AG10803 (cell line): ENCODE measurements at regions not wholly inside any gene's neighbourhood (a gene's known extent, or its start where the extent isn't known, plus 50 kb on each side); places are given as distances from the start of the nearest gene placed in this dataset.

Experiments used
- DNase-seq: peaks from one replicate; pipeline ENCODE4 v3.0.0; 2010; ENCODE audit warnings: low read depth
- H3K4me3 ChIP-seq: 2 replicates; pipeline ENCODE4 v1.5.1; 2011; ENCODE audit warnings: mild to moderate bottlenecking, low read length, control low read depth
- TF ChIP-seq, protein P1 (sequence below): conservative IDR thresholded peaks from 2 replicates; pipeline ENCODE4 v1.5.1; 2011; ENCODE audit warnings: mild to moderate bottlenecking, low read length, control low read depth, inconsistent platforms

DNA sequence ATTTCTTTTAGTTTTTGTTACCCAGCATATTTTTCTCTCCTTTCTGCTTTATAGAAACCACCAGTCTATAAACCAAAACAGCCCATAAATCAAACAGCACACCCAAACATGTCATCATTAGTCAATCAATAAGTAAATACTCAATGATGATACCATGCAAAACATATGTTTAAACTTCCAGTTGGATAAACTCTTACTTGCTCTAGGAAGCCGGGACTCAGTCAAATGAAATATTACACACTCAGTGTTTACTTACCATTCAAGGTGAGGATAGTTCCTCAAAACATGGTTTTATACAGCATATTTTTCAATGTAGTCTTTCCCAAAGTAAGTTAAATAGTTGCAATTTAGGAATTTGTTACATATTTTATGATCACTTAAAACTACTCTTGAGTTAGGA lies 343.6 kb upstream of the NXPH2 start:
- TF ChIP-seq, protein P1, sequence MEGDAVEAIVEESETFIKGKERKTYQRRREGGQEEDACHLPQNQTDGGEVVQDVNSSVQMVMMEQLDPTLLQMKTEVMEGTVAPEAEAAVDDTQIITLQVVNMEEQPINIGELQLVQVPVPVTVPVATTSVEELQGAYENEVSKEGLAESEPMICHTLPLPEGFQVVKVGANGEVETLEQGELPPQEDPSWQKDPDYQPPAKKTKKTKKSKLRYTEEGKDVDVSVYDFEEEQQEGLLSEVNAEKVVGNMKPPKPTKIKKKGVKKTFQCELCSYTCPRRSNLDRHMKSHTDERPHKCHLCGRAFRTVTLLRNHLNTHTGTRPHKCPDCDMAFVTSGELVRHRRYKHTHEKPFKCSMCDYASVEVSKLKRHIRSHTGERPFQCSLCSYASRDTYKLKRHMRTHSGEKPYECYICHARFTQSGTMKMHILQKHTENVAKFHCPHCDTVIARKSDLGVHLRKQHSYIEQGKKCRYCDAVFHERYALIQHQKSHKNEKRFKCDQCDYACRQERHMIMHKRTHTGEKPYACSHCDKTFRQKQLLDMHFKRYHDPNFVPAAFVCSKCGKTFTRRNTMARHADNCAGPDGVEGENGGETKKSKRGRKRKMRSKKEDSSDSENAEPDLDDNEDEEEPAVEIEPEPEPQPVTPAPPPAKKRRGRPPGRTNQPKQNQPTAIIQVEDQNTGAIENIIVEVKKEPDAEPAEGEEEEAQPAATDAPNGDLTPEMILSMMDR: no peak
- no peak for DNase-seq
- H3K4me3 ChIP-seq: no peak overlapping the region

DNA sequence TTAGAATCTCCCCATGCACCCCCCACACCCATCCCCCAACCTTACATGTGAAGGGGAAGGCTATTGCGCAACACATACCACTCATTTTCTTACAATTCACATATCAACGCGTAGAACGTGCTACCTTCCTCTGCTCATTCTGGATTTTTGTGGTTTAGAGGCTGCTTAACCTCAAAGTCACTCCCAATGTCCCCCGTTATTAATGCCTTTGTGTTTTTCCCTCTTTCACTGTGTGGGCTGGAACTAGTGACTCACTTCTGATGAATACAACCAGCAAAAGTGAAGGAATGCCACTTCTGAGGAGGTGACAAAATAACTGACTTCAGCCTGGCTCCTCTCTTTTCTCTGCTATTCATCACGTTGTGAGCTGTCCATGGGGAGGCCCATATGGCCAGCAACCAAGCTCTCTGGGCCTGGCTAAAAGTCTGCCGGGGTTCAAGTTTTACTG lies 342.5 kb upstream of the NXPH2 start:
- no peak overlapping the region for H3K4me3 ChIP-seq
- TF ChIP-seq, protein P1: no peak
- DNase-seq: peak; percentile 11

DNA sequence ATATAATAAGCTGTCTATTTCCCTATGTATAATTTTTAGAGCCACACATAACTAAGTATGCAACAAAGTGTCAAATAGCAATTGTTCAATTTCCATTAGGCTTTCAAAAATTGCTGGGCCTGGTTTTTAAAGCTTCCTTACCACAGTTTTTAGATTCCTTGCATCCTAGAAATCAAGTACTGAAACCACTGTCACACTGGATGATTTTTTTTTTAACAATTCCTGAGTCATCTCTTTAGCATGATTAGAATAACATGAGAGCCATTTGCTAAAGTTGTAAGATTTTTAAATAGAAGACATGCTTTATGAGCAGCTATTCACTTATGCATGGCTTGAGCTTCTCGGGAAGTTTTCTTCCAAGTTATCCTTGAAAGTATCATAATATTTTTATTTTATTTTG lies 319.5 kb upstream of the NXPH2 start:
- no peak for DNase-seq
- TF ChIP-seq, protein P1: no peak
- no peak overlapping the region for H3K4me3 ChIP-seq

DNA sequence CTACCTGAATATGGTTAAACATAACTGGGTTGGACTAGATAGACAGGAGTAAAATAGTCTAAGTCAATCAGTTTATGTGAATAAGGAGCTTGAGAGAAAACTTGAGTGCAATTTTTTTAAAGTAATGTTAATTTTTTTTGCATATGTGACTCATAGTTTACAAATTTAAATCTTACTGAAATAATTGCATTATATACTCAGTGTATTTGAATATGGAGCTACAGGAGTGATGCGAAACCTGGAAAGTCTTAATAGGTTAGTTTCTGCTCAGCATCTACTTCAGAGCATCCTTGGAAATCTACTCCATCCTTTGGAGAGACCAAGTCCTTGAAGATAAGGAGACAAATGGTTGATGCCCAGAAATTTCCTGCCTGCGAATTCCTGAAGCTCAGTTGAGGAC lies 318.8 kb upstream of the NXPH2 start:
- TF ChIP-seq, protein P1: no peak
- no peak overlapping the region for H3K4me3 ChIP-seq
- DNase-seq: no peak

DNA sequence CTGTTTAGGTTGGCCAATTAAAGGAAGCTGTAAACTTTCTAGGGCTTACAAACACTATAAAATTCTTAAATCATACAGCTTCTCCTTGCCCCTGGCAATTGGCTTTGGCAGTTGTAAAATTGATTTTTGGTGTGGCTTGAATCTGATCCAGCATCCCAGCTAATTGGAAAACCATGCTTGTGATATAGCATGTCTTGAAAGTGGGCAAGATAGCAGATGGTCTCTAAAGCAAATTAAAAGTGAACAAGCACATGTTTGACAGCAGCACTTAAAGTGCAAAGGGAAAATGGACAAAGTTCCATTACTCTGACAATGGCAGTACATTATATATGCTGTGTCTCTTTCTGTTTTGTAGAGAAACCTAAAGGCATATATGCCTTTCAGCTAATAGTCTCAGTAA lies 302.9 kb upstream of the NXPH2 start:
- TF ChIP-seq, protein P1: no peak
- H3K4me3 ChIP-seq: no peak overlapping the region
- DNase-seq: no peak

DNA sequence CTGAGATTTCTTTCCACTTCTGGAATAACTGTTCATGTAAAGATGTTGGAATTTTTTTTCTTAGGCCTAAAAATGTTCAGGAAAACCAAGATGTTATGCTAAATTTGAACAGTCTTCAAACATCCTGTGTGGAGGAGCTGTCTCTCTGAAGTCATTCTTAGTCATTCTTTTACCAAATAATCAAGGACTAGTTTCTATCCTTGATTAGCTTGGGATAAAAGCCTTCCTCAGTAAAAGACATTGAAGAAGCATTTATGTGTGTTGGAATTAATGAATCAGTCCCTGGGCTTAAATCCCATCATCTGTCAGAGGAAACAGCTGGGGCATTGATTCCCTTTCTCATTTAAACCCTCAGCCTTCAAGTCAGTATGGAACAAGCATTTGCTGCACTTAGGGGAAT lies 300.1 kb upstream of the NXPH2 start:
- H3K4me3 ChIP-seq: no peak overlapping the region
- TF ChIP-seq, protein P1: no peak
- no peak for DNase-seq

DNA sequence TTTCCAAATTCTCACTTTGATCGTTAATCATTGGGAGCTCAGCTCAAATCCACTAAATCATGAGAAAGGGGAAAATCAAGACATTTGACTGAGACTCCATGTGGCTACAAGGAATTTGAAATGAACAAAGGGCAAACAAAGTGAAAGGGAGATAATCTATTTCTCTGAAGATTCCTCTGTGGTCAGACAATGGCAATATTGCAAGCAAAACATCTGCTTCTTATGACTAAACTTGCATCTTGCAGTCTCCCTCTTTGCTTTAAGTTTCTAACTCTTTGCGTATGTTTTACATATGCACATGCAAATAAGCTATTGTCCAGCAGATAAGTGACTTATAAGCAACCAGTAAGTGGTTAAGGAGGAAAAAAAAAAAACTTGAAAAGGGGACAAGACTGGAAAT lies 299.1 kb upstream of the NXPH2 start:
- TF ChIP-seq, protein P1: no peak
- no peak for DNase-seq
- no peak overlapping the region for H3K4me3 ChIP-seq
